ENCODE measurements at regions not wholly inside any gene's neighbourhood (a gene's known extent, or its start where the extent isn't known, plus 50 kb on each side); places are given as distances from the start of the nearest gene placed in this dataset.

DNA sequence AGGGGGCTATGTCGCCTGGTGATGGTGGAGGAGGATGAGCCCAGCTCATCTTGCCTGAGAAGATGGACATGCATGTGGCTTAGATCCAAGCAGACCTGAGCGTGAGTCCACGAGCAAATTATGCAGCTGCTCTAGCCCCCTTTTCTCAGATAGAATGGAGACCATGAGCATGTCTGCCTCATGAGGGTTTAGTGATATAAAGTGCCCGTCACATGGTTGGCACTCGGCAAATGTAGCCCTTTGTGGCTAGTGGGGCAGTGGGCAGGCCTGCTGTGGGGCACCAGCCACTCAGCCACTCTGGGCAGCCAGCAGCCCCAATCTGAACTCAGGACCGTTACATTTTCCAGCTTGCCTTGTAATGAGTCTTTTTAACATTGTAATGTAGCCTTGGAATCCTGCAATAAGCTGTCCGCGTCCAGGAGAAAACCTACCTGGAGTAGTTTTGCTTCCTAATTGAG is 92.1 kb upstream of the HS6ST1 start:
- H3K4me3 ChIP-seq, result no peak overlapping the region
- TF ChIP-seq EP300 (IDR thresholded peaks at IDR 0.05) (no peak), POLR2A (IDR thresholded peaks at IDR 0.05) (no peak), POLR2AphosphoS5 (IDR thresholded peaks at IDR 0.05) (no peak)
- TF ChIP-seq, protein P1, sequence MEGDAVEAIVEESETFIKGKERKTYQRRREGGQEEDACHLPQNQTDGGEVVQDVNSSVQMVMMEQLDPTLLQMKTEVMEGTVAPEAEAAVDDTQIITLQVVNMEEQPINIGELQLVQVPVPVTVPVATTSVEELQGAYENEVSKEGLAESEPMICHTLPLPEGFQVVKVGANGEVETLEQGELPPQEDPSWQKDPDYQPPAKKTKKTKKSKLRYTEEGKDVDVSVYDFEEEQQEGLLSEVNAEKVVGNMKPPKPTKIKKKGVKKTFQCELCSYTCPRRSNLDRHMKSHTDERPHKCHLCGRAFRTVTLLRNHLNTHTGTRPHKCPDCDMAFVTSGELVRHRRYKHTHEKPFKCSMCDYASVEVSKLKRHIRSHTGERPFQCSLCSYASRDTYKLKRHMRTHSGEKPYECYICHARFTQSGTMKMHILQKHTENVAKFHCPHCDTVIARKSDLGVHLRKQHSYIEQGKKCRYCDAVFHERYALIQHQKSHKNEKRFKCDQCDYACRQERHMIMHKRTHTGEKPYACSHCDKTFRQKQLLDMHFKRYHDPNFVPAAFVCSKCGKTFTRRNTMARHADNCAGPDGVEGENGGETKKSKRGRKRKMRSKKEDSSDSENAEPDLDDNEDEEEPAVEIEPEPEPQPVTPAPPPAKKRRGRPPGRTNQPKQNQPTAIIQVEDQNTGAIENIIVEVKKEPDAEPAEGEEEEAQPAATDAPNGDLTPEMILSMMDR (IDR thresholded peaks at IDR 0.05), result no peak
- no peaks in the 10 kb centered on the region for H3K9me3 ChIP-seq
- H3K27me3 ChIP-seq, result no peaks in the 10 kb centered on the region
- no peak overlapping the region for H3K27ac ChIP-seq
- ATAC-seq, result no peak
- no peaks in the 10 kb centered on the region for H3K4me1 ChIP-seq
- WGBS, 2 donors (ENCODE audit: low coverage in 1 of 2), result 81 to 90% methylated on average over 4 to 5 of the region's 8 CpGs
- H3K36me3 ChIP-seq, result no peaks in the 10 kb centered on the region

DNA sequence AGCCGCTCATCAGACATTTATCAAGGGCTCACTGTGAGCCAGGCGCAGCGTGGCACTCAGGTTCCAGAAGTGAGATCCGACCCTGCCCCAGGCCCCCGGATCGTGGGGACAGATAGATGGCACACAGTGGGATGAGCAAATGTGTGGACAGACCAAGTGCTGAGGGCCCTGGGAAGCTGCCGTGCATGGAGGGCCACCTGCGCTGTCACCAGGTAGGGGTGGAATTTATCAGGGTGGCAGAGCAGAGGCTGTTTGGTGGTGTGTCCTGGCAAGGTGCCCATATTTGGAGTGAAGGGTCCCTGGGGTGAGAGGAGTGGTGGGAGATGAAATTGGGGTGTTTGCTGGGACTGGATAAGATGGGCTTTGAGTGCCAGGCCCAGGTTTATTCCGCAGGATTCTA is 92.8 kb upstream of the HS6ST1 start:
- Histone ChIP-seq H3K4me1 (no peaks in the 10 kb centered on the region), H3K4me3 (no peak overlapping the region), H3K36me3 (no peaks in the 10 kb centered on the region), H3K9me3 (no peaks in the 10 kb centered on the region), H3K27me3 (no peaks in the 10 kb centered on the region), H3K27ac (no peak overlapping the region)
- no peak for ATAC-seq
- no peak for TF ChIP-seq POLR2AphosphoS5 (IDR thresholded peaks at IDR 0.05)
- TF ChIP-seq, protein P1 (IDR thresholded peaks at IDR 0.05), result no peak
- no peak for TF ChIP-seq POLR2A (IDR thresholded peaks at IDR 0.05)
- no peak for TF ChIP-seq EP300 (IDR thresholded peaks at IDR 0.05)
- WGBS, 2 donors (ENCODE audit: low coverage in 1 of 2), result 88 to 100% methylated on average over 2 to 7 of the region's 9 CpGs

DNA sequence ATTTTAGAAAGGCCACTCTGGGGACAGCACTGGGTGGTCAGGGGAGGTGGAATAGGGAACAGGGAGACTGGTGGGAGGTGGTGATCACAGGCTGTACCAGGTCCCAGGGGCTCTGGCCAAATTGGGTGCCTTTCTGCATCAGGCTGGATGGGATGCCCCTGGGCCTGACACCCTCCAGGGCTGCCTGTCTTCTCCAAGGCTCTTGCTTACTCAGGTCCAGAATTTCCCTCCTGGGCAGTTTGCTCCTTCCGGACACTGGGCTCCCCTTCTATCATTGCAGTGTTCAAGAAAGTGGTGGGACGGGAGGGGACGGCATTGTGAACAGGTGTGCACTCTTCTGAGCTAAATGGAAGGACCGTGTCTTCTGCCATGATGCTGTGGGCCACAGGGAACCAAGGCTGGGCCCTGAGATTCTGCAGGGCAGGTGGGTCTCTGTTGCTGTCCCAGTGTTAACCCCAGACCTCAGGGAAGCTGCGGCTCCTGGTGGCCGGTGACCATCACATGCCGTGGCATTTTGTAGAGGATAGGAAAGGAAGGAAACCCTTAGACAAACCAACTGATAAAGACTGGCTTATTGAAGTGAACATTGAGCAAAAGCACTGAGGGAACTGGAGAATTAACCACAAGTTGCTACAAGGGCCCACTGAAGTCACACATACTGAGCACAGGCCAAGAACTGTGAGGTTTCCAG is 93.7 kb upstream of the HS6ST1 start:
- TF ChIP-seq POLR2AphosphoS5 (IDR thresholded peaks at IDR 0.05), result no peak
- no peak for TF ChIP-seq EP300 (IDR thresholded peaks at IDR 0.05)
- no peak for TF ChIP-seq POLR2A (IDR thresholded peaks at IDR 0.05)
- TF ChIP-seq, protein P1 (IDR thresholded peaks at IDR 0.05), result no peak
- H3K4me3 ChIP-seq, result no peak overlapping the region
- H3K4me1 ChIP-seq, result no peaks in the 10 kb centered on the region
- ATAC-seq, result no peak
- no peaks in the 10 kb centered on the region for H3K36me3 ChIP-seq
- H3K9me3 ChIP-seq, result no peaks in the 10 kb centered on the region
- 83% methylated on average over 1 of the region's 7 CpGs; no CpG with 5 or more reads in 1 of the 2 donors for WGBS, 2 donors (ENCODE audit: low coverage in 1 of 2)
- H3K27ac ChIP-seq, result no peak overlapping the region
- no peaks in the 10 kb centered on the region for H3K27me3 ChIP-seq

DNA sequence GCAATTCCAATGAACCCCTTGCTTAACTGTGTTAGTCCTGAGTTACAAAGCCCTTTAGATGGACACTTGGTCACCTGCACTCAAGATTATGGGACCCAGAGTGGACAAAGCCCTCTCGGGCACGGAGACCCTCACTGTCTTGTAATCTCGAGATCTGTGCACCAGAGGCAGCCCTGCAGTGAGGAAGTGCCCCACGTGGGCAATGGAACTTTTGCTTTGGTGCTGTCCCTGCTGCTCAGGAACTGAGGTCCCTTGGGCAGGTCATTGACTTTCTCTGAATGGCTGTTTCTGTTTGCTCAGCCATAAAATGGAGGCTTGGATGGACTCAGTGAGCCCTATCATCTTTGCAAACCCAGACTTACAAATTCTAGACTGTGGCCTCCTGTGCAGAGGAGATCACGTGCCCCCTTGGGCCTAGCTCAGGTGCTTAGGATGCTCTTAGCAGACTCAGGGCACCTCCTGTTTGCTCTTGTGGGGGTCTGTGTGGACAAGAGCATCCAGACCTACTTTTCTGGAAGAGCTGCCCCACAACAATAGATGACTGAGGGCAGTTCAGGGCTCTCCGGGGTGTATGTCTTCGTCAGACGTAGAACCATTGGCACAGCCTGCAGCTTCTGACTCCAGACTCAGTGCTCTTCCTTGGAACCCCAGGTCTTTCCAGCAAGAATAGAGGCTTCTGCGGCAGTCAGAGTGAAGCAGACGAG is 94.5 kb upstream of the HS6ST1 start:
- no peak for TF ChIP-seq POLR2A (IDR thresholded peaks at IDR 0.05)
- ATAC-seq, result no peak
- no peaks in the 10 kb centered on the region for H3K4me1 ChIP-seq
- H3K9me3 ChIP-seq, result no peaks in the 10 kb centered on the region
- H3K27ac ChIP-seq, result no peak overlapping the region
- WGBS, 2 donors (ENCODE audit: low coverage in 1 of 2), result 94% methylated on average over 5 of the region's 10 CpGs; no CpG with 5 or more reads in 1 of the 2 donors
- no peaks in the 10 kb centered on the region for H3K36me3 ChIP-seq
- no peak overlapping the region for H3K4me3 ChIP-seq
- H3K27me3 ChIP-seq, result no peaks in the 10 kb centered on the region

DNA sequence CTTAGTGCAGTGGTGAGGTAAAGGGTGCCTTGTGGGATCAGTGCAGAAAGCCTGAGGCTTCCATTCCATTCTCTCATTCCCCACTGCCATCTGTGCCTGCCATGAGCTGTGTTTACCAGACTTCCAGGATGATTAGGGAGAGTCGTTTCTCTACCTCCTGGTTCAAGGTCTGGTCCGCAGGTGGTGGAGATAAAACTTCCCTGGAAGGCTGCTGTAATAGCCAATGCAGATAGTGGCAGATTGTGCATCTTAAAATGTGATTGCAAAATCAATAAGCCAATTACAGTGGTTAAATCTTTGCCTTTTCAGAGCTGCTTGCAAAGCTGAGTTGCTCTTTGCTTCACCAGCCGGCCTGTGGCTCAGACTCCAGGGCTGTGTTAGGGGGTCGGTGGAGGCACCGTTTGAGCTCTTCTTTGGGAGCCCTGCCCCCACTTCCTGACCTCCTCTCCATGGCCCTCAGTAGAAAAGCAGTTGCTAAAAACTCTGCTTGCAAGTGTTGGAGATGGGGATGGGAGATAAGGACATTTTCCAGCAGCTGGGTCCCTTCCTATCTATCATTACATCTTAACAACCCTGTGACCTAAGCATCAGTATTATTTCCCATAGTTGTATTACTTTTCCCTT is 95.2 kb upstream of the HS6ST1 start:
- Histone ChIP-seq H3K9me3 (no peaks in the 10 kb centered on the region), H3K27ac (no peak overlapping the region), H3K4me3 (no peak overlapping the region), H3K36me3 (no peaks in the 10 kb centered on the region), H3K27me3 (no peaks in the 10 kb centered on the region), H3K4me1 (no peaks in the 10 kb centered on the region)
- no peak for ATAC-seq
- TF ChIP-seq POLR2A (IDR thresholded peaks at IDR 0.05) (no peak), EP300 (IDR thresholded peaks at IDR 0.05) (no peak)
- TF ChIP-seq, protein P1 (IDR thresholded peaks at IDR 0.05), result no peak
- whole genome bisulfite sequencing, 2 donors (ENCODE audit: low coverage in 1 of 2), result 52 to 55% methylated on average over 3 to 5 of the region's 5 CpGs

Data from gastroesophageal sphincter (tissue), 4 donors.